A204.1 (cell line): ENCODE measurements at regions not wholly inside any gene's neighbourhood (a gene's known extent, or its start where the extent isn't known, plus 50 kb on each side); places are given as distances from the start of the nearest gene placed in this dataset.
A peak's percentile ranks its signal among the peaks of the same experiment; 100 is the strongest.
"Not testable (repeated sequence)": the region's sequence is repeated elsewhere in the genome, so short reads cannot be mapped to it uniquely, and the experiment has no call there.

Source experiments
- FAIRE-seq: peaks from 2 replicates; lab custom pipeline; 2012; peaks lifted over from hg19 to GRCh38; lab: Jason Lieb, UNC

- FAIRE-seq: peak; percentile 89
These were observed 353.6 kb upstream of the MAP2 start for GRCh38 chr2:209070262-209070661.

GRCh38 chr2:209073151-209073550 is 350.7 kb upstream of the MAP2 start:
- no peak for FAIRE-seq

- no peak for FAIRE-seq
These were observed 349.1 kb upstream of the MAP2 start for GRCh38 chr2:209074711-209075110.

GRCh38 chr2:209076151-209076550 is 347.7 kb upstream of the MAP2 start:
- FAIRE-seq: no peak

GRCh38 chr2:209086761-209087160 is 337.1 kb upstream of the MAP2 start:
- FAIRE-seq: no peak

GRCh38 chr2:209091056-209091455 is 332.8 kb upstream of the MAP2 start:
- FAIRE-seq: no peak

GRCh38 chr2:209094221-209094620 is 329.6 kb upstream of the MAP2 start:
- FAIRE-seq: no peak

GRCh38 chr2:209095432-209095831 is 328.4 kb upstream of the MAP2 start:
- FAIRE-seq: no peak

- FAIRE-seq: no peak
These were observed 326.7 kb upstream of the MAP2 start for GRCh38 chr2:209097168-209097567.

GRCh38 chr2:209102319-209102718 is 321.5 kb upstream of the MAP2 start:
- FAIRE-seq: no peak

- no peak for FAIRE-seq
These were observed 310.8 kb upstream of the MAP2 start for GRCh38 chr2:209113026-209113425.

- no peak for FAIRE-seq
These were observed 309.1 kb upstream of the MAP2 start for GRCh38 chr2:209114588-209115240.

GRCh38 chr2:209121691-209122090 is 302.2 kb upstream of the MAP2 start:
- FAIRE-seq: no peak

GRCh38 chr2:209125291-209125690 is 298.6 kb upstream of the MAP2 start:
- no peak for FAIRE-seq

GRCh38 chr2:209138079-209138478 is 285.8 kb upstream of the MAP2 start:
- FAIRE-seq: no peak

GRCh38 chr2:209141142-209141541 is 282.7 kb upstream of the MAP2 start:
- FAIRE-seq: no peak

GRCh38 chr2:209141818-209142217 is 282.0 kb upstream of the MAP2 start:
- FAIRE-seq: no peak

- FAIRE-seq: not testable (repeated sequence)
These were observed 278.6 kb upstream of the MAP2 start for GRCh38 chr2:209145220-209145691.

- FAIRE-seq: no peak
These were observed 277.7 kb upstream of the MAP2 start for GRCh38 chr2:209145941-209146681.

- FAIRE-seq: no peak
These were observed 277.0 kb upstream of the MAP2 start for GRCh38 chr2:209146682-209147320.

- no peak for FAIRE-seq
These were observed 275.9 kb upstream of the MAP2 start for GRCh38 chr2:209147981-209148380.

- FAIRE-seq: no peak
These were observed 262.9 kb upstream of the MAP2 start for GRCh38 chr2:209160800-209161588.

GRCh38 chr2:209162129-209162528 is 261.7 kb upstream of the MAP2 start:
- peak; percentile 94 for FAIRE-seq
